GM23338 (cell line): ENCODE measurements at regions not wholly inside any gene's neighbourhood (a gene's known extent, or its start where the extent isn't known, plus 50 kb on each side); places are given as distances from the start of the nearest gene placed in this dataset.

Source experiments
- ATAC-seq: fragments of 200-7000 bp; cut with Tn5 transposase; 3 replicates; pipeline ENCODE4 v1.9.1; 2020
- DNase-seq: peaks from one replicate; pipeline ENCODE4 v3.0.0-alpha.2; 2015; ENCODE audit warnings: low spot score
- H2AFZ ChIP-seq: fragments of 200-600 bp; sonication (generic); 2 replicates; pipeline ENCODE4 v1.8.0; 2016; ENCODE audit warnings: antibody characterized with exemption, mild to moderate bottlenecking, moderate library complexity
- H3F3A ChIP-seq: fragments of 200-600 bp; sonication (generic); replicated peaks from 2 replicates; pipeline ENCODE4 v1.8.0; 2017; ENCODE audit warnings: antibody characterized with exemption, mixed run types, low read depth
- H3K27ac ChIP-seq: fragments of 200-600 bp; sonication (generic); 2 replicates; pipeline ENCODE4 v1.6.1; 2016; ENCODE audit warnings: low read depth
- H3K27me3 ChIP-seq: fragments of 200-600 bp; sonication (generic); 2 replicates; pipeline ENCODE4 v1.8.0; 2016; ENCODE audit warnings: mild to moderate bottlenecking, mixed run types, moderate library complexity; ENCODE audit not compliant: insufficient read depth
- H3K36me3 ChIP-seq: fragments of 200-600 bp; sonication (generic); 2 replicates; pipeline ENCODE4 v1.8.0; 2016; ENCODE audit warnings: mild to moderate bottlenecking; ENCODE audit not compliant: insufficient read depth
- H3K4me1 ChIP-seq: fragments of 200-600 bp; sonication (generic); 2 replicates; pipeline ENCODE4 v1.8.0; 2016; ENCODE audit warnings: mild to moderate bottlenecking, moderate library complexity; ENCODE audit not compliant: insufficient read depth
- H3K4me2 ChIP-seq: fragments of 200-600 bp; sonication (generic); 2 replicates; pipeline ENCODE4 v1.7.1; 2017; ENCODE audit warnings: mixed run types
- H3K4me3 ChIP-seq: fragments of 200-600 bp; sonication (generic); 2 replicates; pipeline ENCODE4 v1.6.1; 2016; ENCODE audit warnings: mixed run types
- H3K79me2 ChIP-seq: fragments of 200-600 bp; sonication (generic); replicated peaks from 2 replicates; pipeline ENCODE4 v1.8.0; 2017; ENCODE audit warnings: mild to moderate bottlenecking; ENCODE audit not compliant: insufficient read depth
- H3K9me2 ChIP-seq: fragments of 200-600 bp; sonication (generic); 2 replicates; pipeline ENCODE4 v1.8.0; 2017; ENCODE audit not compliant: insufficient read depth
- H4K20me1 ChIP-seq: fragments of 200-600 bp; sonication (generic); replicated peaks from 2 replicates; pipeline ENCODE4 v1.8.0; 2017; ENCODE audit warnings: mild to moderate bottlenecking; ENCODE audit not compliant: insufficient read depth
- H3K27ac Mint-ChIP-seq: 2 replicates; pipeline ENCODE4 v1.8.0; 2020; ENCODE audit warnings: inconsistent platforms, mild to moderate bottlenecking, moderate library complexity, mixed read lengths
- H3K27me3 Mint-ChIP-seq: 3 replicates; pipeline ENCODE4 v1.8.0; 2022; ENCODE audit warnings: low read depth, mild to moderate bottlenecking, moderate library complexity, mixed read lengths, inconsistent platforms; ENCODE audit not compliant: insufficient read depth, poor library complexity
- H3K36me3 Mint-ChIP-seq: 3 replicates; pipeline ENCODE4 v1.8.0; 2021; ENCODE audit warnings: low read depth, mild to moderate bottlenecking, inconsistent platforms, moderate library complexity, mixed read lengths
- H3K4me1 Mint-ChIP-seq: 3 replicates; pipeline ENCODE4 v1.8.0; 2020; ENCODE audit warnings: mild to moderate bottlenecking, inconsistent platforms, mixed read lengths
- H3K4me3 Mint-ChIP-seq: 3 replicates; pipeline ENCODE4 v1.8.0; 2021; ENCODE audit warnings: moderate library complexity, mild to moderate bottlenecking, inconsistent platforms, mixed read lengths
- H3K9me3 Mint-ChIP-seq: 3 replicates; pipeline ENCODE4 v1.8.0; 2020; ENCODE audit warnings: moderate library complexity, mild to moderate bottlenecking, inconsistent platforms, mixed read lengths
- CREB1 ChIP-seq: fragments of 250-450 bp; sonication (Bioruptor Pico); IDR thresholded peaks from 2 replicates; pipeline ENCODE4 v1.5.0; 2020; ENCODE audit warnings: low read depth, mild to moderate bottlenecking, moderate library complexity
- CTCF ChIP-seq, 2 experiments: fragments of 200-600 bp in 1 of 2; sonication (generic) in 1 of 2; conservative IDR thresholded peaks; 2 replicates each; pipeline versions ENCODE4 v1.5.1 to v1.6.1; 2016 to 2017; ENCODE audit warnings: antibody characterized with exemption in 2 of 2, low read depth in 2 of 2, mild to moderate bottlenecking in 2 of 2, moderate library complexity in 1 of 2
- EZH2 ChIP-seq: fragments of 200-600 bp; sonication (generic); IDR thresholded peaks from one replicate; pipeline ENCODE4 v1.8.0; 2017; ENCODE audit warnings: antibody characterized with exemption, mild to moderate bottlenecking, low read depth; ENCODE audit not compliant: unreplicated experiment
- EZH2phosphoT487 ChIP-seq: fragments of 200-600 bp; sonication (generic); IDR thresholded peaks from one replicate; pipeline ENCODE4 v1.8.1; 2018; ENCODE audit warnings: antibody characterized with exemption; ENCODE audit not compliant: unreplicated experiment
- NANOG ChIP-seq: IDR thresholded peaks from 2 replicates; pipeline ENCODE4 v1.6.1; 2016; ENCODE audit warnings: antibody characterized with exemption, borderline replicate concordance
- STAT1 ChIP-seq: IDR thresholded peaks from one replicate; pipeline ENCODE4 v1.6.1; 2016; ENCODE audit warnings: antibody characterized with exemption; ENCODE audit not compliant: unreplicated experiment
- ZNF331 ChIP-seq: fragments of 250-450 bp; sonication (Bioruptor Pico); IDR thresholded peaks from 2 replicates; pipeline ENCODE4 v1.5.0; 2020; ENCODE audit warnings: low read depth, mild to moderate bottlenecking, moderate library complexity
- TF ChIP-seq, protein P1 (sequence below): fragments of 250-450 bp; sonication (Bioruptor Pico); IDR thresholded peaks from 2 replicates; pipeline ENCODE4 v1.5.0; 2020; ENCODE audit warnings: mild to moderate bottlenecking, moderate library complexity

GRCh38 chr21:40915114-40915513 is 68.2 kb upstream of the DSCAM start:
- H3K9me2 ChIP-seq, result no peaks in the 10 kb centered on the region
- no peak overlapping the region for H3K27ac Mint-ChIP-seq
- no peak overlapping the region for H2AFZ ChIP-seq
- ATAC-seq (no peak), DNase-seq (no peak)
- no peaks in the 10 kb centered on the region for H3K36me3 ChIP-seq
- H3K79me2 ChIP-seq, result no peaks in the 10 kb centered on the region
- H3K4me3 ChIP-seq, result no peak overlapping the region
- no peak overlapping the region for H3K27ac ChIP-seq
- TF ChIP-seq NANOG (no peak), CREB1 (CRISPR knock-in tag) (no peak), CTCF (conservative IDR thresholded peaks at IDR 0.05; ENCODE audit: low read depth in 2 of 2) (no peak), EZH2 (no peak), ZNF331 (no peak), STAT1 (no peak), EZH2phosphoT487 (no peak)
- TF ChIP-seq, protein P1, sequence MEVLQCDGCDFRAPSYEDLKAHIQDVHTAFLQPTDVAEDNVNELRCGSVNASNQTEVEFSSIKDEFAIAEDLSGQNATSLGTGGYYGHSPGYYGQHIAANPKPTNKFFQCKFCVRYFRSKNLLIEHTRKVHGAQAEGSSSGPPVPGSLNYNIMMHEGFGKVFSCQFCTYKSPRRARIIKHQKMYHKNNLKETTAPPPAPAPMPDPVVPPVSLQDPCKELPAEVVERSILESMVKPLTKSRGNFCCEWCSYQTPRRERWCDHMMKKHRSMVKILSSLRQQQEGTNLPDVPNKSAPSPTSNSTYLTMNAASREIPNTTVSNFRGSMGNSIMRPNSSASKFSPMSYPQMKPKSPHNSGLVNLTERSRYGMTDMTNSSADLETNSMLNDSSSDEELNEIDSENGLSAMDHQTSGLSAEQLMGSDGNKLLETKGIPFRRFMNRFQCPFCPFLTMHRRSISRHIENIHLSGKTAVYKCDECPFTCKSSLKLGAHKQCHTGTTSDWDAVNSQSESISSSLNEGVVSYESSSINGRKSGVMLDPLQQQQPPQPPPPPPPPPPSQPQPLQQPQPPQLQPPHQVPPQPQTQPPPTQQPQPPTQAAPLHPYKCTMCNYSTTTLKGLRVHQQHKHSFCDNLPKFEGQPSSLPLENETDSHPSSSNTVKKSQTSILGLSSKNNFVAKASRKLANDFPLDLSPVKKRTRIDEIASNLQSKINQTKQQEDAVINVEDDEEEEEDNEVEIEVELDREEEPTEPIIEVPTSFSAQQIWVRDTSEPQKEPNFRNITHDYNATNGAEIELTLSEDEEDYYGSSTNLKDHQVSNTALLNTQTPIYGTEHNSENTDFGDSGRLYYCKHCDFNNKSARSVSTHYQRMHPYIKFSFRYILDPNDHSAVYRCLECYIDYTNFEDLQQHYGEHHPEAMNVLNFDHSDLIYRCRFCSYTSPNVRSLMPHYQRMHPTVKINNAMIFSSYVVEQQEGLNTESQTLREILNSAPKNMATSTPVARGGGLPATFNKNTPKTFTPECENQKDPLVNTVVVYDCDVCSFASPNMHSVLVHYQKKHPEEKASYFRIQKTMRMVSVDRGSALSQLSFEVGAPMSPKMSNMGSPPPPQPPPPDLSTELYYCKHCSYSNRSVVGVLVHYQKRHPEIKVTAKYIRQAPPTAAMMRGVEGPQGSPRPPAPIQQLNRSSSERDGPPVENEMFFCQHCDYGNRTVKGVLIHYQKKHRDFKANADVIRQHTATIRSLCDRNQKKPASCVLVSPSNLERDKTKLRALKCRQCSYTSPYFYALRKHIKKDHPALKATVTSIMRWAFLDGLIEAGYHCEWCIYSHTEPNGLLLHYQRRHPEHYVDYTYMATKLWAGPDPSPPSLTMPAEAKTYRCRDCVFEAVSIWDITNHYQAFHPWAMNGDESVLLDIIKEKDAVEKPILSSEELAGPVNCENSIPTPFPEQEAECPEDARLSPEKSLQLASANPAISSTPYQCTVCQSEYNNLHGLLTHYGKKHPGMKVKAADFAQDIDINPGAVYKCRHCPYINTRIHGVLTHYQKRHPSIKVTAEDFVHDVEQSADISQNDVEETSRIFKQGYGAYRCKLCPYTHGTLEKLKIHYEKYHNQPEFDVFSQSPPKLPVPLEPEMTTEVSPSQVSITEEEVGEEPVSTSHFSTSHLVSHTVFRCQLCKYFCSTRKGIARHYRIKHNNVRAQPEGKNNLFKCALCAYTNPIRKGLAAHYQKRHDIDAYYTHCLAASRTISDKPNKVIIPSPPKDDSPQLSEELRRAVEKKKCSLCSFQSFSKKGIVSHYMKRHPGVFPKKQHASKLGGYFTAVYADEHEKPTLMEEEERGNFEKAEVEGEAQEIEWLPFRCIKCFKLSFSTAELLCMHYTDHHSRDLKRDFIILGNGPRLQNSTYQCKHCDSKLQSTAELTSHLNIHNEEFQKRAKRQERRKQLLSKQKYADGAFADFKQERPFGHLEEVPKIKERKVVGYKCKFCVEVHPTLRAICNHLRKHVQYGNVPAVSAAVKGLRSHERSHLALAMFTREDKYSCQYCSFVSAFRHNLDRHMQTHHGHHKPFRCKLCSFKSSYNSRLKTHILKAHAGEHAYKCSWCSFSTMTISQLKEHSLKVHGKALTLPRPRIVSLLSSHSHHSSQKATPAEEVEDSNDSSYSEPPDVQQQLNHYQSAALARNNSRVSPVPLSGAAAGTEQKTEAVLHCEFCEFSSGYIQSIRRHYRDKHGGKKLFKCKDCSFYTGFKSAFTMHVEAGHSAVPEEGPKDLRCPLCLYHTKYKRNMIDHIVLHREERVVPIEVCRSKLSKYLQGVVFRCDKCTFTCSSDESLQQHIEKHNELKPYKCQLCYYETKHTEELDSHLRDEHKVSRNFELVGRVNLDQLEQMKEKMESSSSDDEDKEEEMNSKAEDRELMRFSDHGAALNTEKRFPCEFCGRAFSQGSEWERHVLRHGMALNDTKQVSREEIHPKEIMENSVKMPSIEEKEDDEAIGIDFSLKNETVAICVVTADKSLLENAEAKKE, result no peak
- H3K4me1 ChIP-seq, result no peaks in the 10 kb centered on the region
- H3K9me3 Mint-ChIP-seq, result peaks cover 70% of the 10 kb centered on the region
- H3K36me3 Mint-ChIP-seq, result peaks cover 19% of the 10 kb centered on the region
- H3K4me1 Mint-ChIP-seq, result no peaks in the 10 kb centered on the region
- H3K27me3 Mint-ChIP-seq, result peaks cover 7% of the 10 kb centered on the region
- no peaks in the 10 kb centered on the region; the same call in 1 of the 2 replicates for H4K20me1 ChIP-seq
- no peaks in the 10 kb centered on the region for H3F3A ChIP-seq
- no peaks in the 10 kb centered on the region for H3K27me3 ChIP-seq
- no peak overlapping the region for H3K4me3 Mint-ChIP-seq
- H3K4me2 ChIP-seq, result no peak overlapping the region
